Gastrocnemius medialis (tissue), 4 donors: ENCODE measurements at regions not wholly inside any gene's neighbourhood (a gene's known extent, or its start where the extent isn't known, plus 50 kb on each side); places are given as distances from the start of the nearest gene placed in this dataset.

Source experiments
- ATAC-seq, 2 donors: fragments of 150-250 bp; one replicate each; pipeline ENCODE4 v1.9.1; 2016
- DNase-seq, 2 donors: peaks; one replicate each; pipeline ENCODE4 v3.0.0-alpha.2; 2019
- H3K27ac ChIP-seq, 4 donors: fragments of 200-600 bp; sonication (generic); 1 replicate in 1 of 4; 2 replicates in 3 of 4; pipeline ENCODE4 v1.5.1; 2016 to 2018; ENCODE audit warnings: mild to moderate bottlenecking in 2 of 4, moderate library complexity in 1 of 4
- H3K27me3 ChIP-seq, 3 donors: fragments of 200-600 bp; sonication (generic) in 2 of 3; 1 replicate in 1 of 3; 2 replicates in 2 of 3; pipeline versions ENCODE4 v1.5.1 to v1.6.0; 2016 to 2019; ENCODE audit warnings: mild to moderate bottlenecking in 1 of 3, moderate library complexity in 1 of 3
- H3K36me3 ChIP-seq, 2 donors: fragments of 200-600 bp; sonication (generic) in 1 of 2; one replicate each; pipeline ENCODE4 v1.5.1; 2017 to 2018
- H3K4me1 ChIP-seq, 2 donors: fragments of 200-600 bp; sonication (generic) in 1 of 2; one replicate each; pipeline ENCODE4 v1.5.1; 2016 to 2017; ENCODE audit warnings: mild to moderate bottlenecking in 2 of 2
- H3K4me3 ChIP-seq, 4 donors: fragments of 200-600 bp; sonication (generic) in 3 of 4; 1 replicate in 1 of 4; 2 replicates in 3 of 4; pipeline ENCODE4 v1.5.1; 2016 to 2019; ENCODE audit warnings: mild to moderate bottlenecking in 2 of 4
- H3K9me3 ChIP-seq, 3 donors: fragments of 200-600 bp; sonication (generic) in 2 of 3; 1 replicate in 1 of 3; 2 replicates in 2 of 3; pipeline ENCODE4 v1.5.1; 2016 to 2019
- POLR2A ChIP-seq, 2 donors: fragments of 450-650 bp; IDR thresholded peaks; one replicate each; pipeline ENCODE4 v1.6.1; 2017; ENCODE audit warnings: antibody characterized with exemption in 2 of 2, mild to moderate bottlenecking in 2 of 2, moderate library complexity in 2 of 2
- in situ Hi-C, 4 donors: fragments of 200-750 bp; cut with MboI; loops; one replicate each; pipeline versions ENCODE4 v1.15.0 to v1.8.0; 2017; ENCODE audit warnings: low sequenced_read_pairs in 4 of 4
- intact Hi-C: fragments of 100-400 bp; cut with DNase I; formaldehyde crosslinking; loops from one replicate; pipeline ENCODE4 v1.15.1; 2023; ENCODE audit warnings: low total_unique reads
- TF ChIP-seq, protein P1 (sequence below), 5 experiments: fragments of 450-650 bp in 3 of 5; fragments of 200-600 bp in 2 of 5; sonication (generic) in 2 of 5; IDR thresholded peaks in 4 of 5; conservative IDR thresholded peaks in 1 of 5; 1 replicate in 4 of 5; 2 replicates in 1 of 5; pipeline ENCODE4 v1.5.1; 2016 to 2019; ENCODE audit warnings: antibody characterized with exemption in 5 of 5, mild to moderate bottlenecking in 3 of 5, moderate library complexity in 3 of 5

DNA sequence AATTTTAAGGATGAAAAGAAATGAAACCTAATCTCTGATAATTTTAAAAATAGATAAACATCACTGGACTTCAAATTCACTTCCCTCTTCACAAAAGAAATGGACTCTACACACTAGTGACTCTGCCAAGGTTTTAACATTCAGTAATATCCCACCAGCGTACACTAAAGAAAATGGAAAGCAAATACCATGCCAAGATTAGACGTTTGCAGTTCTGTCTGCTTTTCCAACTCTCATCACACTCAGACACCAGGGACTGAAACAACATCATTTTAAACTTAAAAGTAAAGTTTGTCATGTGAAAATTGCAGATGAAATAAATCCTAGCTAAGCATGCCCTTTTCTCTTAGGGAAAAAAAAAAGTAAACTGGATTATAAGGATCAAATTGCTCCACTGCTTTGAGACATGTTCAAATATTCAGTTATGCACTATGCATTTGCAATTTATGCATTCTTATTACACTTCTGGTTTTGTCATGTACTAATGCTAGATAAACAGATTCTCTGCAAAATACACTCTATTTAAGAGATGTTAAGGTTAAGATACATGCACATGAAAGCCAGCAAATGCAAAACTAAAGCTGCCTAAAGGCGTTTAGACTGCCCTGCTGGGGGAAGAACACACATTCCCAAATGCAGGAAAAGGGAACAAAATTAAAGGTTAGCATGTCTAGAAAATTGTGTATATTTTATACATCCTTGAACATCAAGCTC, 534.4 kb upstream of the EPHA5 start:
- ATAC-seq (no peak), DNase-seq (no peak)
- H3K4me1 ChIP-seq: no peaks in the 10 kb centered on the region
- in situ Hi-C loops: no loop called here
- TF ChIP-seq POLR2A (IDR thresholded peaks at IDR 0.05): no peak
- TF ChIP-seq, protein P1, sequence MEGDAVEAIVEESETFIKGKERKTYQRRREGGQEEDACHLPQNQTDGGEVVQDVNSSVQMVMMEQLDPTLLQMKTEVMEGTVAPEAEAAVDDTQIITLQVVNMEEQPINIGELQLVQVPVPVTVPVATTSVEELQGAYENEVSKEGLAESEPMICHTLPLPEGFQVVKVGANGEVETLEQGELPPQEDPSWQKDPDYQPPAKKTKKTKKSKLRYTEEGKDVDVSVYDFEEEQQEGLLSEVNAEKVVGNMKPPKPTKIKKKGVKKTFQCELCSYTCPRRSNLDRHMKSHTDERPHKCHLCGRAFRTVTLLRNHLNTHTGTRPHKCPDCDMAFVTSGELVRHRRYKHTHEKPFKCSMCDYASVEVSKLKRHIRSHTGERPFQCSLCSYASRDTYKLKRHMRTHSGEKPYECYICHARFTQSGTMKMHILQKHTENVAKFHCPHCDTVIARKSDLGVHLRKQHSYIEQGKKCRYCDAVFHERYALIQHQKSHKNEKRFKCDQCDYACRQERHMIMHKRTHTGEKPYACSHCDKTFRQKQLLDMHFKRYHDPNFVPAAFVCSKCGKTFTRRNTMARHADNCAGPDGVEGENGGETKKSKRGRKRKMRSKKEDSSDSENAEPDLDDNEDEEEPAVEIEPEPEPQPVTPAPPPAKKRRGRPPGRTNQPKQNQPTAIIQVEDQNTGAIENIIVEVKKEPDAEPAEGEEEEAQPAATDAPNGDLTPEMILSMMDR (IDR thresholded peaks at IDR 0.05 in 4 of 5, conservative IDR thresholded peaks at IDR 0.05 in 1 of 5): no peak
- H3K36me3 ChIP-seq: no peaks in the 10 kb centered on the region
- no peaks in the 10 kb centered on the region for H3K9me3 ChIP-seq
- H3K27me3 ChIP-seq: no peaks in the 10 kb centered on the region
- intact Hi-C loops: no loop called here
- no peak overlapping the region for H3K4me3 ChIP-seq
- no peak overlapping the region for H3K27ac ChIP-seq

DNA sequence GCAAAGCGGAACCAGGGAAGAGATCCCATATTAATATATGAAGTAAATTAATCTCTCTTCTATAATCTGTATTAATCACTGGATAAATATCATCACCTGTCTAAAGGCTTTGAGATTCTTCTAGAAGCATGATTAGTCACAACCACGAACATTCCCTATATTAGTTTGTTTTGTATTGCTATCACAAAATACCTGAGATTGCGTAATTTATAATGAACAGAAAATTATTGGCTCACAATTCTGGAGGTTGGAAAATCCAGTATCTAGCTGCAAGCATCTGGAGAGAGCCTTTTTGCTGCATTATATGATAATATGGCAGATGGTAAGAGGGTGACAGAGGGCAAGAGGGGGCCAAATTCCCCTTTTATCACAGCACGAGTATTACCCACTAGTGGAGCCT, 532.6 kb upstream of the EPHA5 start:
- intact Hi-C loops (no loop called here), in situ Hi-C loops (no loop called here)

DNA sequence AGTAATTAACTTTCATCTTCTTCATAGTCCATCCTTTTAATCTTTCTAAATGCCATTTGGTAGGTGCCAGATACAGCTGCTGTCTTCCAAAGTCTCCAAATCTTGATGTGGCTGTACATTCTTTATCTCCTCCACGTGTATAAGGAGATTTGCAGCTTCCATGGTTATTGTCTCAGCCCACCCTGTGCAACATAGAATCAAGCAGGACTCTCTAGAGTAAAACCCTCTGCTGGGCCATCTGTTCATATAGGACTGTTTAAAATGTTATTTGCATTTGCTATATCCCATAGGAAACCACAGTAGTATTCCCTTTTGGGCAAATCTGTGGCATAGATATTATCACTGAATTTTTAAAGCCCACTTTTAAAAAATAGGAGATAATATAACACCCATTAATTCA, 527.2 kb upstream of the EPHA5 start:
- no peak overlapping the region for H3K4me3 ChIP-seq
- ATAC-seq (no peak), DNase-seq (no peak)
- intact Hi-C loops (no loop called here), in situ Hi-C loops (no loop called here)
- H3K36me3 ChIP-seq: no peaks in the 10 kb centered on the region
- no peaks in the 10 kb centered on the region for H3K4me1 ChIP-seq
- no peaks in the 10 kb centered on the region for H3K9me3 ChIP-seq
- TF ChIP-seq POLR2A (IDR thresholded peaks at IDR 0.05): no peak
- TF ChIP-seq, protein P1 (IDR thresholded peaks at IDR 0.05 in 4 of 5, conservative IDR thresholded peaks at IDR 0.05 in 1 of 5): no peak
- no peaks in the 10 kb centered on the region for H3K27me3 ChIP-seq
- no peak overlapping the region for H3K27ac ChIP-seq

More for the DNA sequence above, 532.6 kb upstream of the EPHA5 start:
- DNase-seq (no peak), ATAC-seq (no peak)
- Histone ChIP-seq H3K27me3 (no peaks in the 10 kb centered on the region), H3K4me1 (no peaks in the 10 kb centered on the region), H3K4me3 (no peak overlapping the region), H3K27ac (no peak overlapping the region), H3K9me3 (no peaks in the 10 kb centered on the region), H3K36me3 (no peaks in the 10 kb centered on the region)
- TF ChIP-seq POLR2A (IDR thresholded peaks at IDR 0.05): no peak
- TF ChIP-seq, protein P1 (IDR thresholded peaks at IDR 0.05 in 4 of 5, conservative IDR thresholded peaks at IDR 0.05 in 1 of 5): no peak

DNA sequence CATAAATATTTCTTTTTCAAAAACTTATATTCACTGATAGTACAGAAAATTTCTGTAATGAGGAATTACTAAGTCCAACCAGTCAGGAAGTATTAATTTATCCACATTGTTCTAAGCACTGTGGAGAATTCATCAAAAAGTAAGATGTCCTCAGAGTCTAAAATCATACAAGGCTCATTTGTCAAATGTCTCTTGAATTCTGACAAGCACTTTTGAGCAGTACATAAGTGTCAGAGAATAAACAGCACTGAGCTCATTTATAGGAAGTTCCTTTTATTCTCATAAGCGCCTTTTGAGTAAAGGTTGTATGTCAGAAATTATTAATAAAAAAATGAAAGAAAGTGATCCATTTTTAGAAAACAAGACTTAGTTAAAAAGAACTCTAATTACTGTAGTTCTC, 523.2 kb upstream of the EPHA5 start:
- TF ChIP-seq, protein P1 (IDR thresholded peaks at IDR 0.05 in 4 of 5, conservative IDR thresholded peaks at IDR 0.05 in 1 of 5): no peak
- TF ChIP-seq POLR2A (IDR thresholded peaks at IDR 0.05): no peak
- in situ Hi-C loops: no loop called here
- Histone ChIP-seq H3K27me3 (no peaks in the 10 kb centered on the region), H3K9me3 (no peaks in the 10 kb centered on the region), H3K27ac (no peak overlapping the region), H3K4me1 (no peaks in the 10 kb centered on the region), H3K4me3 (no peak overlapping the region), H3K36me3 (no peaks in the 10 kb centered on the region)
- ATAC-seq (no peak), DNase-seq (no peak)
- intact Hi-C loops: no loop called here
